Neural crest cell (in vitro differentiated cells): ENCODE measurements at regions not wholly inside any gene's neighbourhood (a gene's known extent, or its start where the extent isn't known, plus 50 kb on each side); places are given as distances from the start of the nearest gene placed in this dataset.
"Not testable (repeated sequence)": the region's sequence is repeated elsewhere in the genome, so short reads cannot be mapped to it uniquely, and the experiment has no call there.

ENCODE experiments used
- DNase-seq: peaks from one replicate; pipeline ENCODE4 v3.0.0; 2021; ENCODE audit warnings: low read depth, mixed read lengths, low spot score
- H3K27ac Mint-ChIP-seq: one replicate; pipeline ENCODE4 v1.8.0; 2021; ENCODE audit warnings: mild to moderate bottlenecking, mixed read lengths; ENCODE audit not compliant: unreplicated experiment
- H3K27me3 Mint-ChIP-seq: 2 replicates; pipeline ENCODE4 v1.8.0; 2021; ENCODE audit warnings: low read depth, mild to moderate bottlenecking, mixed read lengths
- H3K36me3 Mint-ChIP-seq: 2 replicates; pipeline ENCODE4 v1.8.0; 2021; ENCODE audit warnings: low read depth, mild to moderate bottlenecking, mixed read lengths
- H3K4me1 Mint-ChIP-seq: 2 replicates; pipeline ENCODE4 v1.8.0; 2021; ENCODE audit warnings: mixed read lengths
- H3K4me3 Mint-ChIP-seq: one replicate; pipeline ENCODE4 v1.8.0; 2021; ENCODE audit warnings: mild to moderate bottlenecking, mixed read lengths
- H3K9me3 Mint-ChIP-seq: 2 replicates; pipeline ENCODE4 v1.8.0; 2021; ENCODE audit warnings: mixed read lengths
- TF ChIP-seq, protein P1 (sequence below): fragments of 200-600 bp; sonication (generic); conservative IDR thresholded peaks from 2 replicates; pipeline ENCODE4 v1.5.0; 2021; ENCODE audit warnings: antibody characterized with exemption, mild to moderate bottlenecking

DNA sequence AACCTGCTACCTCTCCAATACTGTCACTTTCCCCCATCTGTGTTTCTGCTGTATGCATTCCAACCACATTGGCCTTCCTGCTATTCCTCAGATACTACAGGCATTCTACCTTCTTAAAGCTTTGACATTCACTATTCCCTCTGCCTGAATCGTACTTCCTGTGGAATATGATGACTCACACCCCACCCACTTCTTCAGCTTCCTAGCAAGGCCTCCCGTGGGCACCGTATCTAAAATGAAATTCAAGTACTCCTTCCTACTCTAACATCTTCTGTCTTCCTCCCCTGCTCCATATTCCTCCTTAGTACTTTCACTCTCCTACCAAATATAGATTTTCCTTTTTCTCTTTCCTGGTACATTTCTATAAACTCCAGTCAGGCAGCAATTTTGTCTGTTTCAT is 710.4 kb downstream of the RNF144A start:
- DNase-seq: no peak
- H3K4me1 Mint-ChIP-seq: no peaks in the 10 kb centered on the region
- no peaks in the 10 kb centered on the region for H3K36me3 Mint-ChIP-seq
- H3K9me3 Mint-ChIP-seq: peaks cover 9% of the 10 kb centered on the region
- H3K27me3 Mint-ChIP-seq: no peaks in the 10 kb centered on the region
- H3K27ac Mint-ChIP-seq: no peak overlapping the region
- H3K4me3 Mint-ChIP-seq: no peak overlapping the region
- TF ChIP-seq, protein P1, sequence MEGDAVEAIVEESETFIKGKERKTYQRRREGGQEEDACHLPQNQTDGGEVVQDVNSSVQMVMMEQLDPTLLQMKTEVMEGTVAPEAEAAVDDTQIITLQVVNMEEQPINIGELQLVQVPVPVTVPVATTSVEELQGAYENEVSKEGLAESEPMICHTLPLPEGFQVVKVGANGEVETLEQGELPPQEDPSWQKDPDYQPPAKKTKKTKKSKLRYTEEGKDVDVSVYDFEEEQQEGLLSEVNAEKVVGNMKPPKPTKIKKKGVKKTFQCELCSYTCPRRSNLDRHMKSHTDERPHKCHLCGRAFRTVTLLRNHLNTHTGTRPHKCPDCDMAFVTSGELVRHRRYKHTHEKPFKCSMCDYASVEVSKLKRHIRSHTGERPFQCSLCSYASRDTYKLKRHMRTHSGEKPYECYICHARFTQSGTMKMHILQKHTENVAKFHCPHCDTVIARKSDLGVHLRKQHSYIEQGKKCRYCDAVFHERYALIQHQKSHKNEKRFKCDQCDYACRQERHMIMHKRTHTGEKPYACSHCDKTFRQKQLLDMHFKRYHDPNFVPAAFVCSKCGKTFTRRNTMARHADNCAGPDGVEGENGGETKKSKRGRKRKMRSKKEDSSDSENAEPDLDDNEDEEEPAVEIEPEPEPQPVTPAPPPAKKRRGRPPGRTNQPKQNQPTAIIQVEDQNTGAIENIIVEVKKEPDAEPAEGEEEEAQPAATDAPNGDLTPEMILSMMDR: no peak

DNA sequence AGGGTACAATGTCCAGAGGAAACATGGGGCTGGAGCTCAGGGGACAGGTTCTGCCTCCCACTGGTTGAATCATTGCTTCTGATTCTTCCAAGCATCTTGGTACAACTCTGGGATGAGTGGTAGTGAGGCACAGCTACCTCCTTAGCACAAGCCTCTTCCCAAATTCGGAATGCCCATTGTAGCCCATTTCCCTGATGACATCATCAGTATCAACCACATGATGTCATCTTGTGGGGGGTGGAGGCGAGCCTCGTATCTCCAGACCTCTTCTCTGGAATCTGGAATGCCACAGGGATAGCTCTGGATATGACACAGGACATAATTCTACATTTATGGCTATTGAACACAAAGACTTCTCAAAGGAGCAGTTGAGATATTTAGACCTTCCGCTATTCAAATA is 715.2 kb downstream of the RNF144A start:
- no peaks in the 10 kb centered on the region for H3K36me3 Mint-ChIP-seq
- H3K9me3 Mint-ChIP-seq: peaks cover 14% of the 10 kb centered on the region
- TF ChIP-seq, protein P1: no peak
- H3K27ac Mint-ChIP-seq: no peak overlapping the region
- DNase-seq: no peak
- H3K4me1 Mint-ChIP-seq: peaks cover 9% of the 10 kb centered on the region
- H3K27me3 Mint-ChIP-seq: no peaks in the 10 kb centered on the region
- no peak overlapping the region for H3K4me3 Mint-ChIP-seq

DNA sequence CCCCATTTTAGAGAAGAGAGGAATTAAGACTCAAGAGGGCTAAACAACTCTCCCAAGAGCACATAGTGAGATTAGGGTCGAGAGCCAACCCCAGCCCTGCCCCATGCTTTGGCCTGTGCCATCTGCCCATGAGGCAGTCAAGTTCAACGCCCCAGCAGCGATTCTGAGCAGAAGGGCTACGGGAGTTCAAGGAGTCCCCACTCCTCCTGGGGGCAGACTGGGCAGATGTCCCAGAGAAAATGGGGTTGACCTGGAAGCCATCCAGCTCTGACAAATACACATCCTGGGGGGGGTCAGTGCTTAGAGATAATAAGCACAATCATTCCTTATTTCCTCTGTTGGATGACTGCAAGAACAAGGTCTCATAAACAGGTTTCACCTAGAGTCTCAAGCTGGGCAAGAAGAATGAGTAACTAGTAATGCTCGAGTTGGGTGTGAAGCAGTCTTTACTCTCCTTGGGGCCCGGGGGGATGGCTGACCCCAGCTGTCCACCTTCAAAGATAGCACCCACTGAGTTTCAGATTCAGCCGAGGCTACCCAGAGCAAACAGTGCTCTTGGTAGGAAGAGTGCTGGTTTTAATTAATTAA is 716.4 kb downstream of the RNF144A start:
- H3K27me3 Mint-ChIP-seq: no peaks in the 10 kb centered on the region
- no peaks in the 10 kb centered on the region for H3K36me3 Mint-ChIP-seq
- TF ChIP-seq, protein P1: no peak
- peaks cover 9% of the 10 kb centered on the region for H3K4me1 Mint-ChIP-seq
- DNase-seq: no peak
- no peak overlapping the region for H3K27ac Mint-ChIP-seq
- peaks cover 16% of the 10 kb centered on the region for H3K9me3 Mint-ChIP-seq
- no peak overlapping the region for H3K4me3 Mint-ChIP-seq

GRCh38 chr2:7634409-7634808 is 717.2 kb downstream of the RNF144A start:
- Mint-ChIP-seq H3K36me3 (no peaks in the 10 kb centered on the region), H3K27me3 (no peaks in the 10 kb centered on the region), H3K27ac (no peak overlapping the region), H3K9me3 (peaks cover 17% of the 10 kb centered on the region), H3K4me3 (no peak overlapping the region), H3K4me1 (peaks cover 9% of the 10 kb centered on the region)
- TF ChIP-seq, protein P1: no peak
- no peak for DNase-seq

GRCh38 chr2:7639476-7639875 is 722.3 kb downstream of the RNF144A start:
- DNase-seq: no peak
- Mint-ChIP-seq H3K36me3 (peaks cover 17% of the 10 kb centered on the region), H3K27me3 (no peaks in the 10 kb centered on the region), H3K4me3 (no peak overlapping the region), H3K4me1 (no peaks in the 10 kb centered on the region), H3K9me3 (peaks cover 14% of the 10 kb centered on the region), H3K27ac (no peak overlapping the region)
- TF ChIP-seq, protein P1: no peak

DNA sequence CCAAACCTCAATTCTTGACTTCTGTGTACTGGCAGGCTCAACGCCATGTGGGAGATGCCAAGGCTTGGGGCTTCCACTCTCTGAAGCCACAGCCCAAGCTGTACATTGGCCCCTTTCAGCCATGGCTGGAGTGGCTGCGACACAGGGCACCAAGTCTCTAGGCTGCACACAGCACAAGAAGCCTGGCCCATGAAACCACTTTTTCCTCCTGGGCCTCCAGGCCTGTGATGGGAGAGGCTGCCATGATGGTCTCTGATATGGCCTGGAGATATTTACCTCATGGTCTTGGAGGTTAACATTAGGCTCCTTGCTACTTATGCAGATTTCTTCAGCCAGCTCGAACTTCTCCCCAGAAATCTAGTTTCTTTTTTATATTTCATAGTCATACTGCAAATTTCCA is 724.1 kb downstream of the RNF144A start:
- not testable (repeated sequence) for H3K4me1 Mint-ChIP-seq, H3K4me3 Mint-ChIP-seq, H3K27ac Mint-ChIP-seq, H3K27me3 Mint-ChIP-seq, DNase-seq
- Mint-ChIP-seq H3K9me3 (peaks cover 19% of the 10 kb centered on the region), H3K36me3 (peaks cover 21% of the 10 kb centered on the region)
